Activated CD4-positive, alpha-beta T cell treated with anti-CD3 and anti-CD28 coated beads, Interleukin-2, amount 50 U/mL, for 16 hours (primary cell): ENCODE measurements at regions not wholly inside any gene's neighbourhood (a gene's known extent, or its start where the extent isn't known, plus 50 kb on each side); places are given as distances from the start of the nearest gene placed in this dataset.

Source experiments
- DNase-seq: peaks from one replicate; pipeline ENCODE4 v3.0.0-alpha.2; 2020

DNA sequence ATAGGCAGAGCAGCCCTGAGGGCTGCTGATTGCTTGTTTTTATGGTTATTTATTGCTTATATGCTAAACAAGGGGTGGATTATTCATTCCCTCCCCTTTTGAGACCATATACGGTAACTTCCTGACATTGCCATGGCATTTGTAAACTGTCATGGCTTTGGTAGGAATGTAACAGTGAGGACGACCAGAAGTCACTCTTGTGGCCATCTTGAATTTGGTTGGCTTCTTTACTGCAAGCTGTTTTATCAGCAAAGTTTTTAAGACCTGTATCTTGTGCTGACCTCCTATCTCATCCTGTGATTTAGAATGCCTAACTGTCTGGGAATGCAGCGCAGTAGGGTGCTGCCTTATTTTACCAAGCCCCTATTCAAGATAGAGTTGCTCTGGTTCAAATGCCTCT is 531.8 kb upstream of the PRMT6 start:
- DNase-seq, result no peak

DNA sequence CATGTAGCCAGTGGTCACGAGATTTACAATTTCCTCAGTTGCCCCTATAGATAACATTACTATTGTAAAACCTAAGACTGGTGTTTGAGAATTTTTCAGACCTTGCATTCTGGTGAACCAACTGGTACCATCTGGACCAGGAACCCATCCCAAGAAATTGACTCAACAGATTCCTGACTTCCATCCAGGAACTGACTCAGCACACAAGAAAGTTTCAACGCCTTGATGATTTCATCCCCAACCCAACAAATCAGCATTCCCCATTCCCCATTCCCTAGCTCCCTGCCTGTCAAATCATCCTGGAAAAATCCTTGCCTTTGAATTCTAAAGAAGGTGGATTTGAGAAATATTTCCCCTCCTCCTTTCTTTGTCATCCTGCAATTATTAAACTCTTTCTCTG is 529.8 kb upstream of the PRMT6 start:
- DNase-seq, result no peak

DNA sequence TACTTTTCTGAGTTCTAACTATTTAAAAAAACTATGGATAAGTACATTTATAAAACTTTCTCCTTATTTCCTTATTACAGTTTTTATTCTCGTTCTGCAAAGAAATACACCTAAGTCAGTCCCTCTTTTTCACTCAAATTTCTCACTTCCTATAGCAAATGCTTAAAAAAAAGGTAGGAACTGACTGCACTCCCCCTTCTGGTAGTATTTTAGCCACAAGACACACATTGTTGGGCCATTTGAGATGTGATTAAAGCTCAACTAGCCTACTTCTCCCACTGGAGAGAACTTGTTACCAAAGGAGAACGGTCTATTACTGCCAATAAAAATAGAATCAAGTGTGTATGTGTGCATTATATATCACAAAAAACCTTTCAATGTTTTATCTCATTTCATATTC is 521.9 kb upstream of the PRMT6 start:
- no peak for DNase-seq

DNA sequence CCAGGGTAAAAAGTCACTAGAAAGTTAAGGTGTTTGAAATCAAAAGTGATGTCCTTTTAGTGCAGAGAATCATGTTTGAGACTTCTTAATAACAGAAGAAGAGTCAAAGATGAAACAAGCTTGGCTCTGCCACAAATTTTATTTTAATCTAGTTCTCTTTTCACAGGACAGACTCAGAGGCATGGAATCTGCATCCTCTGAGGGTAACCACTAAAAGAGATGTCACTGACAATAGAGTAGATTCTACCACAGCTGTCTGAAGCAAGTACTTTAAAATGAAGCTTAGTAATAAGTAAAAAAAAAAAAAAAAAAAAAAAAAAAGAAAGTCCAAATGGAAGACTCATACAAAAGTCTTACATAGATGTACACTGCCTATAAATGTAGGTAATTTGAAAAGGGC is 519.7 kb upstream of the PRMT6 start:
- DNase-seq, result no peak

DNA sequence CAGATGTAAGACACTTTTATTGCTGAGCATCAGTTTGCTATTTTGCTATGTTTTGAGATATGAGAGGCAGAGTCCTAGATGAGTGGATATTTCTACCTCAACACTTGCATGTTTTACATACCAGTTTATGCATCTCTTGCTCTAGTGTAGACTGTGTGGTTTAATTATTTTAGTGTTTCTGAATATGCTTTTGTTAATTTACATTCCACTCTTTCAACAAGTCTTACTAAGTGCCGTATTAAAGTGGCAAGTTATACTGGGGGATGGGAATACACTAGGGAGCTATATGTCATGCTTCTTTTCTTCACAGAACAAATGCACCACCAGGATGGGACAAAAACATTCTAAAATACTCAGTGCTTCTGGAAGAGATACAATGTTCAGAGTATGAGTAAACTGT is 507.7 kb upstream of the PRMT6 start:
- DNase-seq, result no peak

GRCh38 chr1:106554294-106554693 is 502.2 kb upstream of the PRMT6 start:
- no peak for DNase-seq

DNA sequence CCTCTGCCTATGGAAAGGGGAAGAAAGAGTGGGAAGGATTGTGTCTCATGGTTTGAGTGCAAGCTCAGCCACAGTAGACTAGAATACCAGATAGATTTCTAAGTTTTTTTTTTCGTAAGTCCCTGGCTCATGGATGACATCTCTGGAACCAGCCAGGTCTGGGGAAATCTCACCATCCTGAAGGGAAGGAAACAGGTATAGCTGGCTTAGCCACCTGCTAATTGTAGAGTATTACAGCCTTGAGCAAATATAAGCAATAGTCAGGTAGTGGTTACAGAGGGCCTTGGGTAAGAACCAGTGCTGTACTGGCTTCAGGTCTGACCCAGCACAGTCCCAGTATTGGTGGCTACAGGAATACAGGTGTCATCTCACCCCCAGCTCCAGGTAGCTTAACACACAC is 500.9 kb upstream of the PRMT6 start:
- no peak for DNase-seq

DNA sequence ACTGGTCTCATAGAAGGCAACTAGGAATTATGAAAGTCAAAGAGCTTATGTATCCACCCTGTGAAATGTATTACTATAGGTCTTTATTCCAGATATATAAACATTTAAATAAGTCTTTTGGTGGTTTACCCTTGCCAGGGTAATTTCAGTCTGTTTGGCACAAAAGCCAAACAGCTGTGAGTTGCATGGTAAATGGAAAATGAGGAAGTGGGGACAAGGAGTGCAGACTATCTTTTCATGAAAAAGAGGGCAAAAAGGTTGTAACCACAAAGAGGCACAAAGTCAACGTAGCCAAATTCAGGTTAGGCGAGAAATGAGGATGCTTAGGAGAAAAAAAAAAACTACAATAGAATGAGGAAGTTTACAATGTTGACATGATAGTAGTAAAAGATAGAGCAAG is 492.3 kb upstream of the PRMT6 start:
- no peak for DNase-seq

- no peak for DNase-seq
Observed at GRCh38 chr1:106568201-106568974, 488.1 kb upstream of the PRMT6 start.

DNA sequence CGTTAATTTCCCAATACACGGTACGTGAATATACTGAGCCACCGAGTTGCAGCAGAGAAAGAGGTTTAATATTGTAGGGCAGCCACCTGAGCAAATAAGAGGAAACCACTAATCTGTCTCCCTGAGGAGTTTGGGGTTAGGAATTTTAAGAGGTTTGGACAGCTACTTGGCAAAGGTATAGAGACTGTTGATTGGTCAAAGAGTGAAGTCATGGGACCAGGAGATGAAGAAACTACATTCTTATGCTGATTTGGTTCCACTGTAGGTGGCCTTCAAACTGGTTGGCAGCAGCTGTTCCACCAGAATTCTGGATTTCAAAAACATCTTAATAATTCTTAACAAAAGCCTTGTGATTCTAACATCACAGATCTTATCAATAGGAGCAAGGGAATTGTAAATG is 485.4 kb upstream of the PRMT6 start:
- no peak for DNase-seq

DNA sequence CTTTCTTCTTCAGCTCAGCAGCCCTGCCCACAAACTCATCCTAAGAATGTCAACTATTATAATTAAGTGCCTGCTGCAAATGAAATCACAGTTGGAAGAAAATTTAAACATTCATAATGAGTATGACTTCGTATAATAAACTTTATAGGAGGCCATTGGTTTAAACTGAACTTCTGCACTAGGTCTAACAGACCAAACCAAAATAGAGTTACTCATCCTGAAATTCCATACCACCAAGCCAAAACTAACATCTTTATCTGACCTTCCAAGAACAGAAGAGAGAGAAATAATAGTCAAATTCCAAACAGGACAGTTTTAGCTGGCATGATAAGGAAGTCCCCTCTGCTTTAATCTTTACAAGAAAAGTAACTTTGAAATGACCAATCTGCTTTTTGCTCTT is 472.4 kb upstream of the PRMT6 start:
- no peak for DNase-seq

DNA sequence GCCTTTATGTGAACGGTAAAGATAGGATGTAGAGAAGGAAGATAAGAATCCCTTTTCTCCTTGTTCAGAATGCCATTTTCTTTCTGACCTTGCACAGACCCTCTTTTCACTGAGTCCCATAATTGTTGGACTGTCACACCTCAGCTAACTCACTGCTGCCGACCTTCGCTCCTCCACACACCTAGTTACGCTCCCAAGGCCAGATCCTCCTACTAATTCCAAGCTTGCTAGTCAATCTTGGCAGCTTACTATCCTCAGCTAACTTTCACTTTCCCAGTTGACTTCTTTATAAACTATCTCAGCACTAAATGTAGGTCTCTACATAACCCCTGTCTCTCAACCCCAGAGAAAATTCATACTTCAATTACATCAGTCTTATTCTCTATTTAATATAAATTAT is 471.8 kb upstream of the PRMT6 start:
- DNase-seq, result no peak

GRCh38 chr1:106600626-106601025 is 455.8 kb upstream of the PRMT6 start:
- DNase-seq, result no peak

- DNase-seq, result no peak
Observed at GRCh38 chr1:106603616-106604015, 452.9 kb upstream of the PRMT6 start.

- DNase-seq, result no peak
Observed at GRCh38 chr1:106608841-106609240, 447.6 kb upstream of the PRMT6 start.

GRCh38 chr1:106613068-106613467 is 443.4 kb upstream of the PRMT6 start:
- DNase-seq, result no peak

DNA sequence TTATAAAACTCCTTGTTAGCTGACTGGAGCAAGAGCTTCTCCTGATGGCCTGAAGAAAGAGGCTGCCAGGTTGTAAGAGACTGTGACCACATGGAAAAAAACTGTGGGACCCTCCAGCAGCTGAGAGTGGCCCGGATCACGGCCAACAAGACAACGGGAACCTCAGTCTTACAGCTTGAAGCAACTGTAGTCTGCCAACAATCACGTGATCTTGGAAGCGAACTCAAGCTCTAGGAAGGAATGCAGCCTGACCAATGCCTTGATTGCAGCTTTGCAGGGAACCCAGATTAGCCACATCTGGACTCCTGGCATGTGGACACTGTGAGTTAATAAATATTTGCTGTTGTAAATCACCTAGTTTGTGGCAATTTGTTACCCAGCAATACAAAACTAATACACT is 442.6 kb upstream of the PRMT6 start:
- DNase-seq, result no peak

DNA sequence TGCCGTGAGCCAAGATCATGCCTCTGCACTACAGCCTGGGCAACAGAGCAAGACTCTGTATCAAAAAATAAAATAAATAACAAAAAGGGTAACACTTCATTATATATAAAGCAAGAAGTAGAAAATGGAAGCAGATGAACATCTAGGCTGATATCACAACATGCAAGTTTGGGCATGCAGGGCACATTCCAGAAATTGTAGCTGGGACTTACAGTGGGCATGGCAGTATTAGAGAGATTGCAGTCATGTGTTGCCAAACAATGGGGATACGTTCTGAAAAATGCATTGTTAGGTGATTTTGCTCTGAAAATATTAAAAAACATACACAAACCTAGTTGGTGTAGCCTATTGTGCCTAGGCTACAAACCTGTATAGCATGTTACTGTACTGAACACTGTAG is 441.0 kb upstream of the PRMT6 start:
- no peak for DNase-seq

DNA sequence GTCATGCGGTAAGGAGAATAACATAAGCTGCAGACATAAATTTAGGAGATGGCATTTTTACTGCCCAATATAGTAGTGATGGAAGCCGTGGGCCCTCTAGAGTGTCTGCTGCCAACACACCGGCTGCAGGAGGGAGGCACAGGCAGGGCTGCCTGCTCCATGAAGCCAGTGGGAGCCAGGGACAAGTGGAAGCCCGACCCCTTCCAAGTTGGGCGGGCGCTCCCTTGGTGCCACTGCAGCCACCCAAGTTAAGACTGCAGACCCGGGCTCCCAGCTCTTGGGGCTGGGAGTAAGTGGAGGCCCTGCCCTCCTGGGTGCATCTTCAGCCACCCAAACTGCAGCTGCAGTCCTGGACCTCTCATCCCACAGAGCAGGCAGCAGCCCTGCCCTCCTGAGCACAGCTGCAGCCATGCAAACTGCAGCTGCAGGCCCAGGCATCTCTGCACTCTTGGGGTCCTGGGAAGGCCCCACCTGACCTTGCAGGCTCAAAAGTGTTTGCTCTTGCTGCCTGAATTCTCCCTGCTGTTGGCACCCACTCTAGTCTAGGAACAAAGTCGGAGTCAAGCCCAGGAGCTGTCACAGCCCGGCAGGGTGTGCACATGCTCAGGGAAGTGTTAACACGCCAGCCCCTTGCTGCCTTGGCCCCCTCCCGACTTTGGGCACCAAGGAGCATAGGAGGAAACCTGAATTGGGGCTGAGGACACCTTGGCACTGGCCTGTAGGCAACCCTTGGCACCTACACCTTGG is 437.2 kb upstream of the PRMT6 start:
- DNase-seq, result no peak

DNA sequence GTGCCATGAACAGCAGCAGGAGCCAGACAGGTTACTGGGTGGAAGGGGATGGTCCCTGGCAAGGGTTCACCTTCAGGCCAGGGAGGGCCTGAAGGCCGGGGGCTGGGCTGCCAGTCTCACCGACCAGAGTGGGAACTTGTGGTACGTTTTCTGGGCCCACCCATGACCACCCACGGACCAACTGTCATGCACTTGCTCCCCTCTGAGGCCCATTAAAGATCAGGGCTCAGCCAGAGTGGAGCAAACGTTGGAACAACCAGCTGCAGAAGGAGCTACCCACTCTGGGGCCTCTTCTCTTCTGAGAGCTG is 436.7 kb upstream of the PRMT6 start:
- DNase-seq, result no peak

GRCh38 chr1:106620521-106620954 is 435.9 kb upstream of the PRMT6 start:
- DNase-seq, result no peak

- DNase-seq, result no peak
Observed at GRCh38 chr1:106621853-106622252, 434.6 kb upstream of the PRMT6 start.

- no peak for DNase-seq
Observed at GRCh38 chr1:106637566-106637965, 418.9 kb upstream of the PRMT6 start.

GRCh38 chr1:106646261-106646784 is 410.2 kb upstream of the PRMT6 start:
- DNase-seq, result no peak

DNA sequence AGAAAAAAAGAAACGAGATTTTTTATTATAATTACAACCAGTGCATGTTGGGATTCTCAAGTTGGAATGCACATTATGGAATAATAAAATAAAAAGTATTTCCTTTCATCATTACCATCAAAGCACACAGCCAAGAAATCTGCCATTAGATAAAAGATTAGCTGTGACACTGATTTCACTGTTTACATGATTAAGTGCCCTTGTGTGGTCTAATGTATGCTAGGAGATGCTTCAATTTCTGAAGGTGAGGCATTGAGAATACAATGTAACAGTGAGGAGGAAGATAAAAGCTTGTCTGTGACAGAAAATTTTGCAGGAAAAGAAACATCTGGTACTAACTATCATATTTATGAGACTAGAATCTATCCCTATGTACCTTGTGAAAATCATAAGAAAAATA is 409.7 kb upstream of the PRMT6 start:
- DNase-seq, result no peak
